G401 (cell line): ENCODE measurements at regions not wholly inside any gene's neighbourhood (a gene's known extent, or its start where the extent isn't known, plus 50 kb on each side); places are given as distances from the start of the nearest gene placed in this dataset.
"Not testable (repeated sequence)": the region's sequence is repeated elsewhere in the genome, so short reads cannot be mapped to it uniquely, and the experiment has no call there.

Experiments
- DNase-seq: peaks from one replicate; pipeline ENCODE4 v3.0.0-alpha.2; 2015; ENCODE audit warnings: low spot score
- in situ Hi-C: cut with HindIII; loops from 2 replicates; pipeline ENCODE4 v1.10.0; 2016; ENCODE audit warnings: low sequenced_read_pairs, mixed read lengths

- no peak for DNase-seq
- in situ Hi-C loops = no loop called here
These were observed 61.4 kb upstream of the TNFAIP3 start for GRCh38 chr6:137805622-137806021.

- in situ Hi-C loops = no loop called here
- DNase-seq = no peak
These were observed 60.0 kb upstream of the TNFAIP3 start for GRCh38 chr6:137806914-137807682.

- in situ Hi-C loops = no loop called here
- no peak for DNase-seq
These were observed 58.9 kb upstream of the TNFAIP3 start for GRCh38 chr6:137808191-137808590.

GRCh38 chr6:137808836-137809315 lies 58.2 kb upstream of the TNFAIP3 start:
- DNase-seq = no peak
- in situ Hi-C loops = no loop called here

GRCh38 chr6:137809895-137810553 lies 57.0 kb upstream of the TNFAIP3 start:
- DNase-seq, in situ Hi-C loops: not testable (repeated sequence)

GRCh38 chr6:137810554-137811120 lies 56.4 kb upstream of the TNFAIP3 start:
- in situ Hi-C loops = no loop called here
- DNase-seq = no peak

GRCh38 chr6:137811121-137811915 lies 55.7 kb upstream of the TNFAIP3 start:
- DNase-seq = no peak
- in situ Hi-C loops = no loop called here

GRCh38 chr6:137811916-137812553 lies 55.0 kb upstream of the TNFAIP3 start:
- no peak for DNase-seq
- in situ Hi-C loops = no loop called here

GRCh38 chr6:137813308-137813970 lies 53.6 kb upstream of the TNFAIP3 start:
- DNase-seq = no peak
- in situ Hi-C loops = no loop called here

- DNase-seq, in situ Hi-C loops: not testable (repeated sequence)
These were observed 53.0 kb upstream of the TNFAIP3 start for GRCh38 chr6:137814030-137814429.

GRCh38 chr6:137815692-137816091 lies 51.4 kb upstream of the TNFAIP3 start:
- no peak for DNase-seq
- in situ Hi-C loops = no loop called here

GRCh38 chr6:137816133-137816579 lies 50.9 kb upstream of the TNFAIP3 start:
- in situ Hi-C loops = no loop called here
- DNase-seq = no peak

GRCh38 chr6:137816688-137817618 lies 50.1 kb upstream of the TNFAIP3 start:
- no peak for DNase-seq
- in situ Hi-C loops = no loop called here
